NCI-H226 (cell line): ENCODE measurements at regions not wholly inside any gene's neighbourhood (a gene's known extent, or its start where the extent isn't known, plus 50 kb on each side); places are given as distances from the start of the nearest gene placed in this dataset.

ENCODE experiments used
- DNase-seq: peaks from one replicate; pipeline ENCODE4 v3.0.0-alpha.2; 2015

DNA sequence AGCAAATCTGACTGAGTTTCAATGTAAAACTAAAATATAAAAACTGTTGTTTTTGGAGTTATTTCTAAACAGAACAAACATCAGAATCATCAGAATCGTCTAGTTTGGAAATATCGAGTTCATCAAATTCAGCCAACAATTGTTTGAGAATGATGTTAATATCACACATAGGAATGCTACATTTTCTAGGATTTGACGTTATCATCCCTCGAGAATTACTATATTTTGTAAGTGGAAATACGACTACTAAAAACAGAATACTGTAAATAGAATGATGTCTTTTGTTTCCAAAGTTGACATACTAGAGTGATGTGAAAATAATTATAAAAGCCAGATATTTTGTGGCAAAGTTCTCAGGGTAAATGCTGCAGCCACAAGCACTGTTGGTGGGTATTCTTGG, 805.9 kb downstream of the TLE1 start:
- no peak for DNase-seq

DNA sequence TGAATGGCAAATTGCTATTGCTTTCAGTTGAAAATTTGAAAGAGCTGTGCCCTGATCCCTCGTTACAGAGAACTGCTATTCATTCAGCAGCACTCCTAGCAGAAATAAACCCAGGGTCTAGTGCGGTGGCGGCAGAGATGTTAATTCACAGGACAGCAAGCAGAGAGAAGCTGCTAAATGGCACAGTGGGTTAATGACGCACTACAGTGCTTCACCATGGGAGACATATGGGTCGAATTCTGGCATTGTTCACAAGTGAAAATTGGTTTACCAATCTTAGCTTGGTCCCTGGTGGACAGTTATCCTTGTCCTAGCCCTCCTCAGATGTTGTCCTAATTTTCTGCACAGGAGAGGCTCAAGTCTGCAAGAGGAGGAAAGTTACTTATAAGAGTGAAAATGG, 807.4 kb downstream of the TLE1 start:
- no peak for DNase-seq

DNA sequence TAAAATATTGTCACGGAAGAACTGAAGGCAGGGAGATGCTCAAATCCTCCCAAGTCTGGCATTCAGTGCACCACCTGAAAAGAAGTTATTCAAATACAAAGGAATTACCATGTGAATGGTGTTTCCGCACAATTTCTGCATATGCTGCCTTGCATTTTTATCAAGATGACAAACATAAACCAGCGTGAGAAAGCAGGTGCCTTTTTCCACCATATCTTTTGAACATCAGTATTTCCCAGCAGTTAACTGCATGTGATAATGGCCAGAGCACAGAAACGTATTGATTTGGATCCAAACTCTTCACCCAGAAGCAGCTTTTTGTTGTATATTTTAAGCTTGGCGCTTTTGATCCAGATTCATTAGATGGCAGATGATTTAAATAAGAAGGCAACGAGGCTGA, 808.0 kb downstream of the TLE1 start:
- DNase-seq: no peak

DNA sequence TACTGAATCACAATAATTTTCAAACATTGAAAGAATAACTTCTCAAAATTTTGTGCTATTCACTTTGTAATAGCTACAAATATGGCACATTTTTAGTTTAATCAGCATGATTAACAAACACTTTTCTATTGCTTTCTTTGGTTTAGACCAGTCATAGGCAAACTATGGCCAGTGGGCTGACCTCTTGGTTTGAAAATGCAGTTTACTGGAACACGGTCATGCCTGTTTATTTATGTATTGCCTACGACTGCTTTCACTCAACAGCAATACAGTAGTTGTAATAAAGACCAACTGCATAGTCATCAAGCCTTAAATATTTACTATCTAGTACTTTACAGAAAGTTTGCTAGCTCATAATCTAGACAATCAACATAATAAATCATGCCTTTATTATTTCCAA, 810.8 kb downstream of the TLE1 start:
- DNase-seq: no peak

DNA sequence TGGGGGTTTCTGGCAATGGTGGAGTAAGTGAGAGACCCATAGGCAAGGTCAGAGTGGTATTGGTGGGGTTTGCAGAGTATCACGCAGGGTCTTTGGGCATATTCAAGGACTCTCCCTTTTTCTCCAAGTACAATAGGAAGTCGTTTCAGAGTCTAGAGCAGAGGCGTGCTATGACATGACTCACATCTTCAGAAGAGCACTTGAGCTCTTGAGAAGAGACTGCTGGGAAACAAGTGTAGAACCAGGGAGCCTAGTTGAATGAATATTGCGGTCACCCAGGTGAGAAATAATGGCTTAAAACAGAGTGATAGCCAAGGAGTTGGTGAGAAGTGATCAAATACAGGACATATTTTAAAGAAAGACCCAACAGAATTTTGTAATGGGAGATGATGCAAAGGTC, 813.4 kb downstream of the TLE1 start:
- no peak for DNase-seq

DNA sequence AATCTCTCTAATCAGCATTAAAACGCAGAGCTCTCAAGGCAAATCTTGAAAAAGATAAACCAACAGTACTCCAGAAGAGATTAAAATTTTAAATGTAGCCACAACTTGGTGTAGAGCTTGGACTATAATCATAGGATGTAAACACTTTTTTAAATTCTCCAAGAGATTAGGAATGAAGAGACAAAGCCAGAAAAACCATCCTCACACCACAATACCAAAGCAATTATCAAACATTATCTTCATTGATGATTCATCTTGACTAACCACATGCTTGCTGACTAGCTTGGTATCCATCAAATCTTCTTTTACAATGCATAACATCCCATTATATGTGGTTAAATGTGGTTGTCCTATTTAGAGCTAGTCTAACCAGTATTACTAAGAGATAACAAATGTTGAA, 815.1 kb downstream of the TLE1 start:
- DNase-seq: peak; percentile 86

DNA sequence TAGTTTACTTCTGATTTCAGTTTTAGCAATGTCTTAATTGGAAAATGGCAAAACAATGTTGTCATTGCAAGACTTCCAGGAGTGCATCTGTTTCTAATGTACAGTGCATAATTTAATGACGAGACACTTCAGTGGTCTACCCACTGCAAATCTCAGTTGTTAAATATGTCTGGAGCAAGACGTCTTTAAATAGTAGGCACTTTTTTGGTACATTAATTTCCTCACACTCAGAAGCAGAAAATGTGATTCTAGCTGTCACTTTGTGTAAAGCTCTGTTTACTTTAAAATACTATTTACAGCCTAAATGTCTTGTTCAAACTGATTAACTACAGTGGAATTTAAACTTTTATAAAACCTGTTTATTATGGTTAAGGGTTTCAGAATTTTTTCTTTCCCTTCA, 815.5 kb downstream of the TLE1 start:
- peak; percentile 23 for DNase-seq

DNA sequence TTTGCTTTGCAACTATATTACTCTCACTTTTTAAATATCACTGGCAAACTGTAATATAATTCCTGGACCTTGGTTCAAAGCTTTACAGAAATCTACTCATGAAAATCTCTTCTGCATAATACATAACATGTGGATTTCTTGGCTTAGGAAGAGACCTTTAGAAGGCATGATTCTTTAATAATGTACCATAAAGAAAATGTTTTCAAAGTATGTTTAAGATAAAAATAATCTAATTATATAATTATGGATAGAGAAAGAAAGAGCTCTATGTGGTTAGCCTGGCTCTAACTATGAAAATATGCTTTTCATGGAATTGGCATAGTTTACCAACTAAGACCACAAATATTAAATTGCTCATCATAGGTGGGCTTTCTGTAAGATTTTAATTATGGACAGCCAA, 817.8 kb downstream of the TLE1 start:
- DNase-seq: no peak

DNA sequence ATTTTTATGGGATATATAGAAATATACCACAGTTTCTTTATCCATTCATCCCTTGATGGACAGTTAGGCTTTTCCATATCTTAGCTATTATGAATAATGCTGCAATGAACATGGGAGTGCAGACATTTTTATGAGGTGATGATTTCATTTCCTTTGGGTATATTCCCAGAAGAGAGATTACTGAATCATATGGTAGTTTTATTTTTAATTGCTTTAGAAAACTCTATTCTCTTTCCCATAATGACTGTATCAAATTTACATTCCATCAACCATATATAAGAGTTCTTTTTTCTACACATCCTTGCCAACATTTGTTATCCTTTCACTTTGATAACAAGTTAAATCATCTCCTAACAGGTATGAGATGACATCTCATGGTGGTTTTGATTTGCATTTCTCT, 821.6 kb downstream of the TLE1 start:
- peak; percentile 77 for DNase-seq

DNA sequence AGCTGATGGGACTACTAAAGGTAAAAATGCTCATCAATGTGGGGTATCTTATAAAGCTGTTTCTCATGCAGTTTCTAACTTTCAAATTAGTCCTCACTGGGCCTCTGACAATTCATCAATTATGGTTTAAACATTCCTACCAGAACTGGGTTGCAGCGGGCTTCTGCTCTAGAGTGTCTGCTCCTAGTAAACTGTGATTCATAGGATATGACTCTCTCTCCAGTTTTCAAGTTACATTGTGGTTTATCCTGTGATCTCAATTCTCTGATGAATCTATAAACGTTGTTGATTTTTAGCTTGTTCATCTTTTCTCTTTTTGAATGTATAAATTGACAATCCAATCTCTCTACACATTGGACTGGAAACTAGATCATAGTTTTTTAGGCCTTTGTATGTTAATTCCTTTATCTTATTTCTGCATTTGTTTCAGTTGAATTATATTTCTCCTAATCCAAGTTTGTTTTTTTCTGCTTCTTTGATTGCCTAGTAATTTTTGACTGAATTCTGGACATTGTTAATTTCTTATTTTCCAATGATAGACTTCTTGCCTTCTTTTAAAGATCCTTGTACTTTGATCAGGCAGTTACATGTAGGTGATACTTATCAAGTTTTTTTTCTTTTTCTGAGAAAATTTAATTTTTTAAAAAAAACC, 822.6 kb downstream of the TLE1 start:
- peak; percentile 19 for DNase-seq

DNA sequence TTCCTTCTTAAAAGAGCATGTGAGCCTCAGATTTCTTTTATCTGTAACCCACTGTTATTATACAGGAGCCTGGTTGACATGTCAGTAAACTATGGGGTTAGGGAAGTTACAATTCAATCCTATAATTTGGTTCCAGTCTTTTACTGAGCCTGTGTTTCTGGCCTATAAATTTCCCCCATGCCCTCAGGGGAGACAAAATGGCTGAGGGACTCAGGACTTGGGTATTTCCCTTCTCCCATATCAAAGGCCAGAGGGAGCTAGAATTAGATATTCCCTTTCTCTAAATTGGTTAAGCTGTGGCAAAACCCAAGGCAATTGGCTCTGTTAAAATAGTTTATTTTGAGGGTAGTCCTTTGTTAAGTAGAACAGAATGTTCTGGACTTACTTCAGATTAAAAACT, 823.2 kb downstream of the TLE1 start:
- no peak for DNase-seq

DNA sequence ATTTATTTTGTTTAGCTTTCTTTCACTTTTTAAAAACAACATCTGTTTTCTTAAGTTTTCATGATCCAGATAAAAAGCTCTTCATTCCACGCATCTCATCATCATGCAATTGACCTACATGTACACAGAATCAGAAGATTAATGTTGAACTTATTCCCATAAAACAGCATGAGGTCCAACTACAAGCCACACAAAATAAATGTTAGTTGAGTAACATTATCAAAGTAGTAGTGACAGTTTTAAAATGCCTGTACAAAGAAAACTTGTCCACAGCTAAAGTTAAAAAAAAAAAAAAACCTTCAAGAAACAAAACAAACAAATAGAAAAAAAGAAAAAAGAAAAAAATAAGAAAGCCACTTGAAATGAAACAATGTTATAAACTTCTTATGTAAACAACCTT, 846.3 kb downstream of the TLE1 start:
- DNase-seq: no peak

DNA sequence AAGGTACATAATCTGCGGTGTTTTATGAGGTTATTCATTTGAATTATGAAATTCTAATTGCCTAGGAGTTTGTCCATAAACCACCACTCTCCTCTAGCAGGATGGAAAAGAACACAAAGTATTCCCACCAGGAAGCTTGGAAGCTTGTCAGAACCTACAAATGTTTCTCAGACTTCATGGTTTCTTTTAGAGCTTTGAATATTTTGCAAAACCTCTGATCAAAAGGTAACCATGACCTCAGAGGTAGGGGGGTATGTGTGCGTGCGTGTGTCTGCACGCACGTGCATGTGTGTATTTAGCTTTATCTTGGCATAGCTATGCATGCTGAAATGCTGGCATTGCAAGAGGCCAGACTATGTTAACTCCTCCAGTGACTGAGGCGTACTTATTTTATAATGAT, 847.0 kb downstream of the TLE1 start:
- no peak for DNase-seq

DNA sequence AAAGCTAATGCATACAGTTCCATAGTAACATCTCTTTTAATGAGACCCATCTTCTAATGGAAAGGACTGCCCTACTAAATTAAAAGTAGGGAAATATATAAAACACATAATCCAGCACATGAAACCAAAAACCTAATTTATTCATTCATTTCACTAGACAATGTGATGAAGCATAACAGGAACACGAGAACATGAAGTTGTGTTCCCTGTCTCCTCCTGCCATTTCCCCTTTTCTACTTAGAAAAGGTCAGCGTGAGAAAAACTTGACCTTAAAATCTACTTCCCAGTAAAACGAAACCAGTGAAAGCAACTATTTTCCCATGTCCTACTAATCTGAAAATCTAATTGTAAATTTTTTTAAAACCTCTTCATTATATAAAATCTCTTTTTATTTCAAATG, 847.5 kb downstream of the TLE1 start:
- no peak for DNase-seq

DNA sequence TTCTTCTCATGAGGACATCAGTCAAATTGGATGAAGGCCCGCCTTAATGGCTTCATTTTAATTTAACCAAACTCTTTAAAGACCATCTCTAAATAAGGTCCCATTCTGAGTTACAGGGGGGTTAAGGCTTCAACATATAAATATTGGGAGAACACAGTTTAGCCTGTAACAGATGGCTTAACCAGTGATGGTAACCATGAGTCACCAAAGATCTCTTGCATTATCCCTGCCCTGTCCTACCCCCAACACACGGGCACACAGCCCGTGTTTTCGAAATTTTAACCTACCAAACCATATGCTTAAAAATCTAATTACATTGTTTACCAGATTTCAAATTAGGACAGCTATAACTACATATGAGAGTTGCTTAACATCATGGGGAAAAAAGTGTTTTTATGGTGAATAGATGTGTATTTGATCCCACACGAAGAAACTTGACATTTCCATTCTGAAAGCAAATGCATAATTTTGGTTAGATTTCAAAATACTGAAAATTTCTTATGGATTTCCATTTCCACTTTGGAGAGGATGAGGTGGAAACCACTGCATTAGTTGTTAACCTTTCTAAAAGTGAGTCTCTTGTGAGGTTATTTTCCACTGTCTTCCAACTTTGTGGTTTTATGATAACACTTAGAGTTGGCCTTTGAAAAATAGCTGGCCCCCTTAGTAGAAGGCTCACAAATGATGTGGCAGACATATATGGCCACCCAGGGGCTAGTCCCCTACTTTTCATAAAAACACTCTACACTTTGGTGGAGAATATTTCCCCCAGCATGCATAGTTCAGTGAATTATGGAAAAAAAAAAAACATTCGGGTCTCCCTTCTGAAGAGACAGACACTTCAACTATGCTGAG, 849.3 kb downstream of the TLE1 start:
- DNase-seq: no peak

DNA sequence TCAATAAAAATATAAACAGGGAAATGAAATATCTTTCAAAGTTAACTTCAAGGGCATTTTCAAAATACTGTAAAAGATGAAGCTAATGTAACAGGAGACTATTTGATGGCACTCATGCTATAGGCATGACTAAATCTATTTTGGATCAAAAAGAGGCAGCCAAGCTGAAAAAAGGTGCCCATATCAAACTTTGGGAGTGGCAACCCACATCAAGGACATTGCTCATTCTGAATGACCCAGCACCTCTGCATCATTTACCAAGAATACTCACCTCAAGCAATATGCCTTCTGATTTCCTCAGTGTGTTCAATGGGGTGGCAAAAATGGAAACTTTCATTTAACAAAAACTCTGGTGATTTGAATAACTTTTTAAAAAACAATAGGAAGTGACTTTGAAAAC, 853.3 kb downstream of the TLE1 start:
- DNase-seq: no peak

DNA sequence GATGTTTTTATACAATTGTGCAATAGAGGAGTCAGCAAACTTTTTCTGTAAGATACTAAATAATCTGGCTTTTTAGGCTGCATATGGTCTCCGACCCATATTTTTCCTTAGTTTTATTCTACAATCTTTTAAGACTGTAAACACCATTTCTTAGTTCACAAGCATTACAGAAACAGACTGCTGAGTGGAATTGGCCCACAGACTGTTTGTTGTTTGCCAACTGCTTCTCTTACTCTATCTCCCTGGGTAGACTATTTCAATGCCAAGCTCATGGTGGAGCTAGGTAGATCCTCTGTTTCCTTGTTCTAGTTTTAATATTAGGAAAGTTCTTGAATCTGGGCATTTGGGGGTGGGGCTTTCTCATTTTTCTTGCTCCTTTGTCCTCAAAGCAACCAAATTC, 857.6 kb downstream of the TLE1 start:
- DNase-seq: no peak

DNA sequence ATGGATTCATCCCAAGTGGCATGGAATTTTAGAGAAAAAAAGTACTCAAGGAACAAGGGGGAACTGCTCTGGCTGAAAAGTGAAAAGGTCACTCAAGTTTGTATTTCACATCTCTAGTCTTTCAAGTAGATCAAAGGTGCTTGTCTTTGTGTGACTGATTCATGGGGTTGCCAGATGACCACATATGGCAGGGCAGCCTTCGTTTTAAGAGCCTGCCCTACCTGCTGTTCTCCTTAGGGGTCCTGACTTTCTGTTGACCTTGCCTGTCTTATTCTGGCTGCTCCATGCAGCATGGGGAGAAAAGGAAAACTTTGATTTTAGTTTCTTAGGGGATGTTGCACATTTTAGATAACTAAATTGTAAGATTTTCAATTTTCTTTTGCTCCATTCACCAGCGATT, 877.7 kb downstream of the TLE1 start:
- no peak for DNase-seq

DNA sequence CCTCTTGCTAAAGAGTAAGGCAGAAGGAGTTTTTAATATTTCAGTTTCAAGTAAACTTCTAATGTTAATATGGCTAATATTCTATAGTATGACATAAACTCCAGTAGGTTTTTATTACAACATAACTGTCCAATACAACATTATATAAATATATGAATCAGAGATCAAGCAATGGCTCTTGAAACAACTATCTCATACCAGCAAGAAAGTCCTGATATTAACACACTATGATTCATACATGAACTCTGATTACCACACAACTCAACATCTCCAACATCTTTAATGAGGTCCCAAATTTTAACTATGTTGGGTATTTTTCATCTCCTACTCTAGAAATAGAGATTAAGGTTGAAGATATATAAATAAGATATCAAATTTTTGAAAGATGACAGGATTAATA, 878.3 kb downstream of the TLE1 start:
- peak; percentile 24 for DNase-seq

DNA sequence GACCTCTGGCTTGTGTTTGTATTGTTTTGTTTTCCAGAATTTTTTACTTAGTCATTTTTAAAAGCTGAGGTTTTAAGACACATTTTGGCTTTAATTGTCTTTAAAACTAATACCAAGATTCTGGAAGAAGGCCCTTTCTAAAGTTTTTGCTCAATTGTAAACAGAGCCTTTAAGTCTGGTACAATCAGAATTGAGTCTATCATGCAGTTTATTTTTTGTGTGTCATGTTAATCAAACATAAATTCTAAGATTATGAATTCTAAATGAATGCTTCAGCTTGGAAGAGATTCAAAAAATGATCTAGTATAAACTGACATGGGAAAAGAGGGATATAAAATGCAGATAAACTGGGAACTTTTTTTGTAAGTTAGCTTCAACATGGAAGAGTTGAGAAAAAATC, 882.7 kb downstream of the TLE1 start:
- DNase-seq: no peak

DNA sequence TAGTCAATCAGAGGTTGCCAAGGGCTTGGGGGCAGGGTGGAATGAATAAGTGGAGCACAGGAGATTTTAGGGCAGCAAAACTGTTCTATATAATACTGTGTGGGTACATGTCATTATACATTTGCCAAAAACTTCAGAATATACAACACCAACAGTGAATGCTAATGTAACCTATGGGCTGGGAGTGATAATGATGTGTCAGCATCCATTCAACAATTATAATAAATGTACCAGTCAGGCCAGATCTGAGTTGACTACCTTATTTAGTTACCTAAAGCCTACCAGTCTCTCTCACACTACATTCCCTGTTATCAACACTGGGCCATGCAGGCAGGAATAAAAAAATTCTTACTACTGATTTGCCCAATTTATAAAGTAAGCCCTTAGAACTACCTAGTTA, 884.5 kb downstream of the TLE1 start:
- DNase-seq: no peak

DNA sequence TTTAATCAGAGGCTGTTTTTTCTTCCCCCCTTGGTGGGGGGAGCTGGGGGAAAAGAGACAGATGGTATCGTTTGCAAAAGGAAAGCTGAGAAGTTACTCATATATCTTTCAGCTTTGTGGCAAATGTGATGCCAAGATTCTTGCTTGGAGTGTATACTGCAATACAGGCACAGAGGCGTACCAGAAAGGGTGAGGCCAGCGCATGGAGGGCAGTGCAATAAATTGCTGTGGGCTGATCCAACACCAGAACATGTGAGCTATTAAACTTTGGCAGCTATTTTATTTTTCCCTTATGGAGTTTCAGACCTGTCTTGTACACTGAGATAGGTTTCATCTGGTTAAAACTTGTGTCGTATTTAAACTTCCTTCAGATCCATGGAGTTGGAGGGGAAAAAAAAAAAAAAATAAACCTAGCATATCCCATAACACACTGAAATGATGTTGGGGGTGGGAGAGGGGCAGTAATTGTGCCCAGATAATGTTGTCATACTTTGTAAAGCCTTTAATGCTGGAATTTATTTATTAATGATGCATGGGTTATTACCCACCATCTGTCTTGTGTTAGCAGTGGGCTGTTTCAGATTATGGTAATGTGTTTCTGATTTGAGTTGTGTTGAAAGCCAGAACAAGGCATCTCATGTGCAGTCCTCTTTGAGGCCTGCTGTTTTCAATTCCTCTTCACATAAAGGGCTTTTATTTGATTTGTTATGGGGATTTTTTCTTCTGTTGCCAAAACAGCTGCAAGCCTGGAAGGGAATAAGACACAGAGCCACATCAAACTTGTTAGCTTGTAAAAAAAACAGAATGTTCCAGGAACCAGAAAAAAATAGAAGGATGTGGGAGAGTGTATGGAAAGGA, 891.3 kb downstream of the TLE1 start:
- DNase-seq: no peak

DNA sequence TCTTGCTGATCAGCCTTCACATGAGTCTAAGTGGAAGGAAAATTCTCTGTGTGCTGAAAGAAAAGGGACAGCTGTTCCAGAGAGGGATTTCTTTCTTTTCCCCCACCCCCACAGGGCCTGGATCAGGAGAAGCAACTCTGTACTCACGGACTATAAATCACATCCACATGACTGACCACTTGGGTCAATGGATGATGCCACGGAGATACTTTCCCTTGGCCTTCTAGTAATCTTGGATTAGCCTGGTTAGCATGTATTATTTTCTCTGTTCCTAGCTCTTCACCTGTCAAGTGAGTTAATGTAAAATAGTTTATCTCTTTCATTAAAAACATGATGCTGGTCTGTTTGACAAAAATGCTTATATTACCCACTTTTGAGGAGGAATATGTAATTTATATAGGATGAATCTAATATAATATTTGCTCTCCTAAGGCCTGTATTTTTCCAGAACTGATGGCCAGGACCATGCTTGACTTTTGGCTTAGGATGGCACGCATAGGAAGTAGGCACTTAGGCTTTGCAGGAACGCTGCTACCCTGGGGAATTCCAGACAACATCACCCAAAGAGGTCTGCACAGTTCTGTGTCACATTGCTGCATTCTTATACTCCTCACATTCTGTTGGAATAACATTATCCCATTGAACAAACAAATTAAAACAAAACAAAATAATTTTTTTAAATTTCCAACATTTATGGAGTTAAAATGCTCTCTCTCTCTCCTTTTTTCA, 892.1 kb downstream of the TLE1 start:
- no peak for DNase-seq
